ENCODE measurements at regions not wholly inside any gene's neighbourhood (a gene's known extent, or its start where the extent isn't known, plus 50 kb on each side); places are given as distances from the start of the nearest gene placed in this dataset.
"Not testable (repeated sequence)": the region's sequence is repeated elsewhere in the genome, so short reads cannot be mapped to it uniquely, and the experiment has no call there.

DNA sequence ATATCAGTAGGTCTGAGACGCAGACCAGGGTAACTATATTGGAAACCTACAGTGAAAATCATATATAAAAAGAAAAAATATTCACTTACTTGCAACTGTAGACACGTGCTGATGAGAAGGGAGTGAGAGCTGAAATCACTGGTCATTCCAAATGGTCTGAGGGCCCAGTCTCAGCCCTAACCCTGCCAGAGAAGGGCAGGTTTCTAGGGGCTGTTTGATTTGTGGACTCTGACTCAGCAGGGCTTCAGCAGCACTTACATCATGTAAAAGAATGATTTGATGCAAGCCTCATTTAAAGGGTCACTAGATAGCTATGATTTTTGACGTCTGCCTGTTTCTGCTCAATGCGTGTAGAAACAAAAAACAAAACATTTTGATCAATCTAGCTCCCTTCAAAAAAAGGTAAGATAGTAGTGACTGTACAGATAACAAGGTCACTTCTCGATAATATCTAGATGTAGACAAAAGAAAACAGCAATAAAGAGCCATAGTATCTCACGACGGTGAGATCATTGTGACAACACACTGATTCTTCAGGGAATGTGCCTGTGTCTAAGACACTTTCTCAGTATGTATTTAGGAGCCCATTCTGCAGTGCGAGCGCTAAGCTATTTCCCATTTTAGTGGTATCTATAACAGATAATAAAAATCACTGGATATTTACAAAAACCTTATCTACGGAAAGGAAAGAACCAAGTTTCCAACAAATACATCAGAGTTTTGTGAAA is 307.2 kb downstream of the HIVEP2 start:
- DNase-seq (ENCODE audit: low read depth), result no peak

GRCh38 chr6:142642651-142643050 is 302.3 kb downstream of the HIVEP2 start:
- DNase-seq (ENCODE audit: low read depth), result no peak

DNA sequence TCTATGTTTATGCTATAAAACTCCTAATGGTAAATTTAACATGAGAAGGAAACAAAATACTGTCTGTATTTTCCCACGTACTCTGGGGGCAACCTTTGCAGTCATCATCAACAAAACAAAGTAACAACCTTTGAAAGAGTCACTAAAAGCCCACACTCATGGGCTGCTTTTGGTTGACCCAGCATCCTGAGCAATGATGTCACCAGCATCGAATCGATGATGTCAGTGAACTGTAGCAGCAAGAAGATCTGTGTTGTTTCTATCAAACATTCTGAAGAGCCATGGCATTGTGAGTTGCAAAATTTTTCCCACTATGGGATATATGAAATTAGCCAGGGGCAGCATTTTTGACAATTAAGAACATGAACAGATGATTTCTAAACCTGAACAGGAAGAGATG is 300.1 kb downstream of the HIVEP2 start:
- DNase-seq (ENCODE audit: low read depth), result no peak

GRCh38 chr6:142645663-142646062 is 299.3 kb downstream of the HIVEP2 start:
- no peak for DNase-seq (ENCODE audit: low read depth)

DNA sequence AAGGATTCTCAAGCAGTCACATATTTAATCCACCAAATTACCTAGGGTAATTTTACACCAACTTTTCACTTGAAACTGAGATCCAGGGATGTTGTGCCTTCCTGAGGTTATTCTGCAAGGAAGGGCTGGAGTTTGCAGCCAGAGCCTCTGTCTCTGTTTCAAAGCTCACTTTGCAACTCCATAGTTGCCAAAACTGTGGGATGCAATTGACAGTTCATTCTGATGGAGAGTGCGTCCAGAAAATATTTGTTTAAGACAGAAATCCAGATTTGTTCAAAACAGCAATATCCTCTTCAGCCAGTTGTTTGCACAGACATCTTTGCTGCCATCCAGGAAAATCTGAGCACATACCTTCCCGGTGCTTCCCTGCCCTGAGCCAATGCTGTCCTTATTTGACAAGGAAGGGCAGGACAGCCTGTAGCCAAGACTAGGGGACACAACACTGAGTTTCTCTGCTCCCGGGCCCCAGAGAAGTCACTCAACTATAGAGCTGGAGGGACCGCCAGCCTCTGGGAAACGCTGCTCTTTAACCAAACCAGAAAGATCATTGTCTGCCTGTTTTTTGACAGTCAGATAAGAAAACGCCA is 297.4 kb downstream of the HIVEP2 start:
- DNase-seq (ENCODE audit: low read depth), result no peak

DNA sequence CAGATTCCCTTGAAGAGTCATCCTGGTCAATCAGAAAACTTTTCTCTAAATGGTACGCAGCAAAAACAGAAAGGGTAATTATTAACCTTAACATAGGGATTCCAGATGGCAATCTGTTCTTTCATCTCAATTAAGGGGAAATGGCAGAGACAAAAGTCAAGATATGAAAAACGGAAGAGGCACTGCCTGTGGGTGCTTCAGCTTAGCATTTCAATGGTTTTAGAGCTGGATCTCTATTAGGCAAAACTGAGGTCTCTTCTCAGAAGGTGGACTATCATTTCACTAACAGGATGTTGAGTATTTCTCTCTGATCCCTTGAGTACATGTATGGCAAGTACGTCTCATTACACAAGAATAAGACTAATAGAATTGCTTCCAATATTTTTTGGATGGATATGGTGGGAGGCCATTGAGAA is 296.9 kb downstream of the HIVEP2 start:
- DNase-seq (ENCODE audit: low read depth), result no peak

- DNase-seq (ENCODE audit: low read depth), result no peak
Measured at GRCh38 chr6:142648526-142648925, 296.4 kb downstream of the HIVEP2 start.

DNA sequence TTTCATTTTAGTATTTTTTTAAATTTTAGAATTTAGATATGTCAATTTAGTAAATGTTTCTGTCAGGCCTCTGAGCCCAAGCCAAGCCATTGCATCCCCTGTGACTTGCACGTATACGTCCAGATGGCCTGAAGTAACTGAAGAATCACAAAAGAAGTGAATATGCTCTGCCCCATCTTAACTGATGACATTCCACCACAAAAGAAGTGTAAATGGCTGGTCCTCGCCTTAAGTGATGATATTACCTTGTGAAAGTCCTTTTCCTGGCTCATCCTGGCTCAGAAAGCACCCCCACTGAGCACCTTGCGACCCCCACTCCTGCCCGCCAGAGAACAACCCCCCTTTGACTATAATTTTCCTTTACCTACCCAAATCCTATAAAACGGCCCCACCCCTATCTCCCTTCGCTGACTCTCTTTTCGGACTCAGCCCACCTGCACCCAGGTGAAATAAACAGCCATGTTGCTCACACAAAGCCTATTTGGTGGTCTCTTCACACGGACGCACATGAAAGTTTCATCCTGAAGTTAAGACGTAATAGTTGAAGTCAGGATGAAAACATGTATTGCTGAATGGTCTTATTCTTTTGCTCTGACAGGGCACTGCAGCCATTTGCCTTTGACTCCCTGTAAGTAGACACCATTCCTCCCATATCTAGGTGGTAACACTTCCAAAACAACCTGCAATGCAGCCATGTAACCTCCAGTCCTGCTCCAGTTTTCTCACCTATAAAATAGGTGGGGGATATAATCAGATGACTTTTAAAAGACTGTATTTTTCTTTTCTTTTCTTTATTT is 295.3 kb downstream of the HIVEP2 start:
- not testable (repeated sequence) for DNase-seq (ENCODE audit: low read depth)

DNA sequence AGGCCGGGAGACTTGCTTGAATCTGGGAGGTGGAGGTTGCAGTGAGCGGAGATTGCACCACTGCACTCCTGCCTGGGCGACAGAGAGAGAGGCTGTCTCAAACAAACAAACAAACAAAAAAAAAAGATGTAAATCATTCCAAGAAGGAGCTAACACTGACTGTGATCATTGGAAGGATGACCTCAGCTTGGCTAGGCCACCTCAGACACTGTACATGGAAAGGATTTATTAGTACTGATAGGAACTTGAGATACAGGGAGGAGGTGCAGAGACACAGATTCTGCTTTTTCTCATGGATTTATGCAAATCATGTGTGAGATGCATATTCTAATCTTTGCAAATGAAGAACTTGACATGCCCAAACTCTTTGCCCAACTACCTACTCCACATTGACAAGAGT is 293.6 kb downstream of the HIVEP2 start:
- no peak for DNase-seq (ENCODE audit: low read depth)

DNA sequence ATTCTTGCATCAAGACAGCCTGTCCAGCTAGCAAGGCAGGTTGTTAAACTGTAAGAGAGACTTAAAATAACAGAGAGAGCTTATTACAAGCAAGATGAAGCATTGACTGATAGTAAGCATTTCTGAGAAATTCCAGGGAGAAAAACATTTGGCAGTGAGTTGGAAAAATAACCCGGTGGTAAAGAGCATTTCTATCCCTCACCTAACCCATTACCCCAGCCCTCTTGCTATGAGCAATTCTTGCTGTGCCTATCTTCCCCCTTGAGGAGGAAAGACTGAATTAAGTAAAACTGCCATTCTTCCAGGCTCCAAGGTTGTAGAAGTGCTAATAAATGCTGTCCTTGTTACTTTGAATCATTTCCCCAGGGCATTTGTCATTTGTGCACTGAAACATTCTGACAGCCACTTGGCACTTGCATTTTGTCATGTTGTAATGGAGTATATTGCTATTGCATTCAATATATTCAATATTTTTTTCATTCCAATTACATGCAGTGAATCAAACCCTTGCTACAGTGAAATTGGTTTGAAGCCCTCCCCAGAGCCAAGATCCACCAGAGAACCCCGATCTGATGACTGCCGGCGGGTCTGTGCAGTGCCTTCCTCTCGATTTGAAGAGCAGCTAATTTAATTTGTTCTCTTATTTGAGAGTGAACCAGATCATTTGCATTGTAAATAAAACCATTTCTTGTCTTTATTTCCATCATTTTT is 291.1 kb downstream of the HIVEP2 start:
- no peak for DNase-seq (ENCODE audit: low read depth)

DNA sequence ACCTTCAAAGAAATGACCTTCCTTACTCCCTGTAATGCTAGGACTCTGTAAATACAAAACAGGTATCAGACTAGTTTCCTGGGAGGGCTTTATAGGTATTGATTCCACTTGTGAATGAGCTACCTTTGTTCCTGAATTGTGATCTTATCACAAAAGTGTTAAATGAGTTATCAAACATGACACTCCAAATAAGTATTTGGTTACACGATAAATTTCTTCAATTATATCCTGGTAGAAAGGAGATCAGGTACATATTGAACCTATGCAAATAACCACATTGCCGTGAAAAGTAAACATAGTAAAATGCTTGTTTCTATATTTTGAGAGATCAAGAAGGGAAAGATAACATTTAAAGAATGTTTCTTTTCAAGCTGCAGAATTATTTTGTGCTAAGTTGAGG is 285.3 kb downstream of the HIVEP2 start:
- no peak for DNase-seq (ENCODE audit: low read depth)

DNA sequence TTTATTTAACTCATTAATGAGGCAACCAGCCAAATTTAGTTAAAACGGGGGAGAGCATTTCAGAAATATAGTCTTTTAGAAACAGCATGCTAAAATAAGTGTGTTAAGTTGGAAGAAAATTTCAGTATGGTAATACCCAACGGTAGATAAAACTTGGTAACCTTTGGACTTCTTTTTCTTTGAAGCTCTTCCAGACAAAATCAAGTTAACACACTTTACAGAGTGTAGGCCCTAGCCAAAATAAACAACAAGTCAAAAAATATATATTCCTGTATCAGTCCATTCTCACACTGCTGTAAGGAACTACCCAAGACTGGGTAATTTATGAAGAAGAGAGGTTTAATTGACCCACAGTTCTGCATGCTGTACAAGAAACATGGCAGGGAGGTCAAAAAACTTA is 279.6 kb downstream of the HIVEP2 start:
- DNase-seq (ENCODE audit: low read depth), result no peak

DNA sequence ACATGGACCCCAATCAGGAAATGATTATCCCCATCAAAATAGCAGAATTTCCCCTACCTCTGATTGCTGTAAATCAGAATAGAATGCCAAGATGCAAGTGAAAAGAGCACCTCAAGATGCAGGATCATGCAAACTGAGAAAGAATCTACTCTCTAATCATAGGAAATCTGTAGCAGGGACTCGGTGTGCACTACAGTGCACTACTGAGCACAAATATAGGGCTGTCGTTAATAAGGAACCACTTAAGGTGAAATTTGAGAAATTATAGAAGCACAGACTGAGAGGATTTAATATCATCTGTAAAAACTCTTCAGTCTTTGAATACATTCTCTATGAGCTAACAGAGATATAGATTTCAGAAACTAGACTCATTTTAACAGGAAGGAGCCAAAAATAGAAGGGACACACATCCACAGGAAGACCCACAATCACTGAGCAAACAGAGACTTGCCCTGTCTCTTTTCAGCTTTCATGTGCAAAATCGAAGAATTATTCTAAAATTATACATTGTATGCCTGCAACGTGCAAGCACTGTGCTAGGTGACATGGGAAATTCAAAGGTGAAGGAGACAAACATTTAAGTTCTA is 278.3 kb downstream of the HIVEP2 start:
- no peak for DNase-seq (ENCODE audit: low read depth)

DNA sequence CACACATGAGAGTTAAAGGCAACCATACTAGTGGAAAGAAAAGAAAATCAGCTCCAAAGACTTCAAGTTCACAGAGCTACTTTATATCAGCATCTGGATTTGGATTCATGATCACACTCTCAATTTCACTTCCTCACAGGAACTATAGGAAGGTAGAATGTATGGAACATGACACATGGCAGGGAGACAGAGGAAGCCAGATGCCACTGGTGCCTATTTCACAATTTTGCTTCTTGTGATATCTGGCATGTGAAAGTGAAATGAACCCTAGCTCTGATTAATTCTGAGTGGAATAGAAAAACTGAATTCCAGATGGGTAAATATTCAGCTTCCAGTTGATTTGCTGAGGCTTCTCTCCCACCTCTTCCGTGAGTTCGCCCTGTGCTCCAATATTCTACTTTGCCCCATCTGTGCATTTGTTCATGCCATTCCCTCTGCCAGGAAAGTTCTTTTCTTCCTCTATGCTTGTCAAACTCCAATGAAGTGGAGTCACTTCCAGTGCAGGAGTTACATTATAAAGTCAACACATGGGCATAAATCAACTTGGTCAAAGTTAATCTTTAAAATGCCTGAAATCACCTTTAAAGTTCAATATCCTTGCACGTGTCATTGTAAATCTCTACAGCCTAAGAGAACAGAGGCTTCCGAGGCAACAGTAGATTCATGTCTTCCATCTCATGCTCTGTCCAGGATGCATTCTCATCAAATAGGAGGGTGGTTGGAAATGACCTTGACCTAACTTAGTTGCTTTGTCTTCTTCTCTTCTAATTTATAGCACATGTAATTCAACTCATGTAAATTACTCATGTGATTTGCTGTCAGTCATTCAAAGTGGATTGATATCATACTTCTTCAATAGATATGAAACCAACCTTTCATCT is 275.3 kb downstream of the HIVEP2 start:
- DNase-seq (ENCODE audit: low read depth), result no peak

DNA sequence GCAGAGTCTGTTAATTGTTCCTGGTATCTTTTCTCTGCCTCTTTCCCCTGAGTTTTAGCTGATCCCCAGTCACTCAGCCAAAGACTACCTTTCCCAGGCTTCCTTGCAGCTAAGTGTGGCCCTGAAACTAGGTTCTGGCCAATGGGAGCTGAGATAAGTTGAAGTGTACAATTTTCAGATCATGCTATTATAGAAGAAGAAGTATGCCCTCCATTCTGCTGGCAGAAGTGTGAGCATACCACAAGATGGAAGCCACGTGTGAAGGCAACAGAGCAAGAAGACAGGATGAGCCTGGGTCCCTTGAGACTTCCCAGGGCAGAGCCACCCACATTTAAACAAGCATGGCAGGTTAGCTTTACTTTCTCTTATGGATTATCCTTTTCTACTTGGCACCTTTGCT is 273.2 kb downstream of the HIVEP2 start:
- no peak for DNase-seq (ENCODE audit: low read depth)

DNA sequence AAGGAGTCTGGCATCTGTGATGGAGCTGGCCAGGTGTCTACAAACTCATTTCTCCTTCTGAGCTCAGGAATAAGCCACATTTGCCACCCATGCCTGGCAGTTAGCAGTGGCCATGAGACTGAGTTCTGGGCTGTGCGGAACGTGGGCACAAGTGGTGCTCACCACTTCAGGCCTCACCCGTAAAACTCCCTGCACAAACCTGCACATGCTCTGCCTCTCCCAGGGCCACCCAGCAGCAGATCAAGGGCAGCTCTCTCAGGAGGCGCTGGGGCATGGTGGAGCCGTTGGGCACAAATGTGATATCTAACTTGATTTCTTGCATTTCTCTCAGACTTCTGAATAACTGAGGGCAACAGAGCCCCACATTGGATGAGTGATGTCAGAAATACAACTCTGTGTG is 269.5 kb downstream of the HIVEP2 start:
- no peak for DNase-seq (ENCODE audit: low read depth)

GRCh38 chr6:142676027-142676443 is 268.9 kb downstream of the HIVEP2 start:
- no peak for DNase-seq (ENCODE audit: low read depth)

- no peak for DNase-seq (ENCODE audit: low read depth)
Measured at GRCh38 chr6:142676647-142677192, 268.3 kb downstream of the HIVEP2 start.

DNA sequence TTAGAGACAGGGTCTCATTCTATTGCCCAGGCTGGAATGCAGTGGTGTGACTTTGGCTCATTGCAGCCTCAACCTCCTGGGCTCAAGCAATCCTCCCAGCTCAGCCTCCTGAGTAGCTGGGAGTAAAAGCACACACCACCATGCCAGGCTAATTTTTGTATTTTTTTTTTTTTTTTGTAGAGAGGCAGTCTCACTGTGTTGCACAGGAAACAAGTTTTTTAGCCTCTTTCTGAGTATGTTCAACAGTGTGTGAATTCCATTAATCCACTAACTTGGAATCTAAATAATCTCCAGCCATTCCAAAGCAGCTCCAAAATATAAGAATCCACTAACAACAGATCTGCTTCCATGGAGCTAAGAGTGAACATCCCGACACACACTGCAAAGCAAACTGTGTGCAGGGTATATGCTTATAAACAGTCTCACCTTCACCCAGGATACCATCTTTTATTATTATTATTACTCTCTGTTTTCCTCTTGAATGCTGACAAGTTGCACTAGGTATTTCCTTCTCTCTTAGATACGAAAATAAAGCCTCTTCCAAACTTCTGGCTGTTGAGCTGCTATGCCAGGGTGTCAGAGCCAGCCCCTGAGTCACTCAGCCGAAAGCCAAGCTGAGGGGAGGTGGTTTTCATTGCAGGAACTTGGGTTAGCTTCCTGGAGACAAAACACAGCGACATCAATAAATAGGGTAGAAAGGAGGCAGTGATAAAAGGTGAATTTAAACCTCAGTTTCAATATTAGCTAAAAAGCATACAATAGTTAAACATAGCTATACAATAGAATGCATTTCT is 264.9 kb downstream of the HIVEP2 start:
- DNase-seq (ENCODE audit: low read depth), result peak; percentile 17

GRCh38 chr6:142681099-142681498 is 263.9 kb downstream of the HIVEP2 start:
- no peak for DNase-seq (ENCODE audit: low read depth)
